Heart left ventricle (tissue), 16 donors: ENCODE measurements at regions not wholly inside any gene's neighbourhood (a gene's known extent, or its start where the extent isn't known, plus 50 kb on each side); places are given as distances from the start of the nearest gene placed in this dataset.
"Not testable (repeated sequence)": the region's sequence is repeated elsewhere in the genome, so short reads cannot be mapped to it uniquely, and the experiment has no call there.

ENCODE experiments used
- ATAC-seq, 4 donors: fragments of 200-7000 bp; cut with Tn5 transposase; one replicate each; pipeline ENCODE4 v1.9.1; 2020 to 2022; ENCODE audit warnings: moderate library complexity in 4 of 4, mild to moderate bottlenecking in 3 of 4, moderate number of reproducible peaks in 1 of 4
- DNase-seq, 5 donors: peaks; one replicate each; pipeline ENCODE4 v3.0.0-alpha.2; 2020
- H3K27ac ChIP-seq, 12 donors: fragments of 200-600 bp; sonication (generic) in 4 of 12; one replicate each; pipeline versions ENCODE4 v1.5.0 to v1.8.0; 2016 to 2022; ENCODE audit warnings: mild to moderate bottlenecking in 2 of 12
- H3K27me3 ChIP-seq, 9 donors: fragments of 200-600 bp; sonication (generic) in 2 of 9; one replicate each; pipeline versions ENCODE4 v1.5.1 to v1.8.0; 2016 to 2022; ENCODE audit warnings: mild to moderate bottlenecking in 3 of 9
- H3K36me3 ChIP-seq, 9 donors: fragments of 200-600 bp; sonication (generic) in 2 of 9; one replicate each; pipeline versions ENCODE4 v1.5.0 to v1.8.0; 2018 to 2022; ENCODE audit warnings: mild to moderate bottlenecking in 2 of 9
- H3K4me1 ChIP-seq, 12 donors: fragments of 200-600 bp; sonication (generic) in 4 of 12; one replicate each; pipeline versions ENCODE4 v1.5.0 to v1.8.0; 2016 to 2022; ENCODE audit warnings: mild to moderate bottlenecking in 3 of 12
- H3K4me3 ChIP-seq, 12 donors: fragments of 200-600 bp; sonication (generic) in 4 of 12; one replicate each; pipeline versions ENCODE4 v1.5.0 to v1.8.0; 2017 to 2022; ENCODE audit warnings: mild to moderate bottlenecking in 9 of 12, moderate library complexity in 4 of 12
- H3K9me3 ChIP-seq, 12 donors: fragments of 200-600 bp; sonication (generic) in 4 of 12; one replicate each; pipeline versions ENCODE4 v1.5.0 to v1.8.0; 2016 to 2022; ENCODE audit warnings: mild to moderate bottlenecking in 1 of 12
- POLR2A ChIP-seq, 2 donors: fragments of 450-650 bp; IDR thresholded peaks; one replicate each; pipeline ENCODE4 v1.6.1; 2017; ENCODE audit warnings: antibody characterized with exemption in 2 of 2, mild to moderate bottlenecking in 2 of 2, moderate library complexity in 2 of 2
- WGBS, 4 donors: extraction: QIAGEN DNeasy Blood & Tissue Kit in 2 of 4; methylation state at CpG; one replicate each; pipeline versions ENCODE4 v1.1.5 to v1.1.7; 2013 to 2018; 5-methylcytosine and 5-hydroxymethylcytosine counted together
- intact Hi-C, 10 donors: fragments of 100-400 bp; cut with DNase I; formaldehyde crosslinking; loops; one replicate each; pipeline versions ENCODE4 v1.11.1 to v1.14.2; 2022
- TF ChIP-seq, protein P1 (sequence below), 12 donors: fragments of 200-600 bp; sonication (generic) in 4 of 12; IDR thresholded peaks; one replicate each; pipeline versions ENCODE4 v1.5.0 to v1.8.0; 2018 to 2022; ENCODE audit warnings: antibody characterized with exemption in 12 of 12, mild to moderate bottlenecking in 5 of 12
- donor health status: ischemic (EF 13 %, LVEDD 7.1; RV severe dilation, severe dysfunction).
- donor health status: healthy with polysubstance abuse.
- donor health status: DM: no; HTN: yes; CAD: no.
- donor health status: DM: no; HTN: no; CAD: no.
- donor health status: ischemic (EF 25% LVEDD 6.9; RV normal size, moderate dysfunction).
- donor health status: ischemic (EF 25% LVEDD 5.7; RV mildly dilated, moderate dysfunction).
- donor health status: healthy.
- donor health status: DM: yes; HTN: yes; CAD: no.
- donor health status: ischemic (EF 35%, LVEDD 5.7; RV mildly dilated, moderate dysfunction).
- donor health status: nonischemic (EF 11% LVEDD 7.7; RV severe dilation, severe dysfunction).
- donor health status: DM: yes; HTN: yes; CAD: no.
- donor health status: PGD.
- donor health status: ischemic (EF 29% LVEDD 5.4; RV normal size, mild dysfunction).
- donor health status: nonischemic (EF 23%, LVEDD 6.1; RV moderate dilation, normal function).

GRCh38 chr5:25516141-25516540 is 871.4 kb upstream of the CDH10 start:
- peaks cover 0 to under 1% (median 0%) of the 10 kb centered on the region in 12 donors for H3K9me3 ChIP-seq
- H3K4me1 ChIP-seq: no peaks in the 10 kb centered on the region
- H3K36me3 ChIP-seq: no peaks in the 10 kb centered on the region
- no peak overlapping the region for H3K4me3 ChIP-seq
- TF ChIP-seq, protein P1, sequence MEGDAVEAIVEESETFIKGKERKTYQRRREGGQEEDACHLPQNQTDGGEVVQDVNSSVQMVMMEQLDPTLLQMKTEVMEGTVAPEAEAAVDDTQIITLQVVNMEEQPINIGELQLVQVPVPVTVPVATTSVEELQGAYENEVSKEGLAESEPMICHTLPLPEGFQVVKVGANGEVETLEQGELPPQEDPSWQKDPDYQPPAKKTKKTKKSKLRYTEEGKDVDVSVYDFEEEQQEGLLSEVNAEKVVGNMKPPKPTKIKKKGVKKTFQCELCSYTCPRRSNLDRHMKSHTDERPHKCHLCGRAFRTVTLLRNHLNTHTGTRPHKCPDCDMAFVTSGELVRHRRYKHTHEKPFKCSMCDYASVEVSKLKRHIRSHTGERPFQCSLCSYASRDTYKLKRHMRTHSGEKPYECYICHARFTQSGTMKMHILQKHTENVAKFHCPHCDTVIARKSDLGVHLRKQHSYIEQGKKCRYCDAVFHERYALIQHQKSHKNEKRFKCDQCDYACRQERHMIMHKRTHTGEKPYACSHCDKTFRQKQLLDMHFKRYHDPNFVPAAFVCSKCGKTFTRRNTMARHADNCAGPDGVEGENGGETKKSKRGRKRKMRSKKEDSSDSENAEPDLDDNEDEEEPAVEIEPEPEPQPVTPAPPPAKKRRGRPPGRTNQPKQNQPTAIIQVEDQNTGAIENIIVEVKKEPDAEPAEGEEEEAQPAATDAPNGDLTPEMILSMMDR (IDR thresholded peaks at IDR 0.05): no peak
- TF ChIP-seq POLR2A (IDR thresholded peaks at IDR 0.05): no peak
- intact Hi-C loops: no loop called here
- no peak for DNase-seq
- H3K27ac ChIP-seq: no peak overlapping the region
- H3K27me3 ChIP-seq: no peaks in the 10 kb centered on the region
- ATAC-seq: no peak
- WGBS, 4 donors: 59 to 71% (median 65%) methylated on average over 2 of the region's 2 CpGs

DNA sequence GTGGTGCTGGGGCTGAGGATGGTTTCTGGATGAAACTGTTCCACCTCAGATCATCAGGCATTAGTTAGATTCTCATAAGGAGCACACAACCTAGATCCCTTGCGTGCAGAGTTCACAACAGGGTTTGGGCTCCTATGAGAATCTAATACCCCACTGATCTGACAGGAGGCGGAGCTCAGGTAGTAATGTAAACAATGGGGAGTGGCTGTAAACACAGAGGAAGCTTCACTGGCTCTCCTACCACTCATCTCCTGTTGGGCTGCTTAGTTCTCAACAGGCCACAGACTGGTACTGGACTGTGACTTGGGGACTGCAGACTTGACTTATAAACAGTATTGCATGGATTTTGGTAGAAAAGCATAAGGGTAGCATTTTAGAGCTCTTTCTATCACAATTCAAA is 870.7 kb upstream of the CDH10 start:
- no peaks in the 10 kb centered on the region for H3K36me3 ChIP-seq
- no peaks in the 10 kb centered on the region for H3K27me3 ChIP-seq
- H3K4me1 ChIP-seq: no peaks in the 10 kb centered on the region
- H3K4me3 ChIP-seq: no peak overlapping the region
- intact Hi-C loops: no loop called here
- DNase-seq: no peak
- H3K27ac ChIP-seq: no peak overlapping the region
- no peak for ATAC-seq
- 67 to 81% (median 75%) methylated on average over 2 of the region's 2 CpGs for WGBS, 4 donors
- TF ChIP-seq, protein P1 (IDR thresholded peaks at IDR 0.05): no peak
- TF ChIP-seq POLR2A (IDR thresholded peaks at IDR 0.05): no peak
- peaks cover 0 to 7% (median 0%) of the 10 kb centered on the region in 12 donors for H3K9me3 ChIP-seq

DNA sequence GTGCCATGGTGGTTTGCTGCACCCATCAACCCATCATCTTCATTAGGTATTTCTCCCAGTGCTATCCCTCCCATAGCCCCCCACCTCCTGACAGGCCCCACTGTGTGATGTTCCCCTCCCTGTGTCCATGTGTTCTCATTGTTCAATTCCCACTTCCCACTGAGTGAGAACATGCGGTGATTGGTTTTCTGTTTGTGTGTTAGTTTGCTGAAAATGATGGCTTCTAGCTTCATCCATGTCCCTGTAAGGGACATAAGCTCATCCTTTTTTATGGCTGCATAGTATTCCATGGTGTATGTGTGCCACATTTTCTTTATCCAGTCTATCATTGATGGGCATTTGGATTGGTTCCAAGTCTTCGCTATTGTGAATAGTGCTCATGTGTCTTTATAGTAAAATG is 865.9 kb upstream of the CDH10 start:
- DNase-seq, H3K4me1 ChIP-seq, ATAC-seq, intact Hi-C loops, H3K9me3 ChIP-seq, H3K27ac ChIP-seq, H3K36me3 ChIP-seq, H3K27me3 ChIP-seq, H3K4me3 ChIP-seq: not testable (repeated sequence)
- 86 to 94% (median 91%) methylated on average over 2 of the region's 2 CpGs for WGBS, 4 donors

DNA sequence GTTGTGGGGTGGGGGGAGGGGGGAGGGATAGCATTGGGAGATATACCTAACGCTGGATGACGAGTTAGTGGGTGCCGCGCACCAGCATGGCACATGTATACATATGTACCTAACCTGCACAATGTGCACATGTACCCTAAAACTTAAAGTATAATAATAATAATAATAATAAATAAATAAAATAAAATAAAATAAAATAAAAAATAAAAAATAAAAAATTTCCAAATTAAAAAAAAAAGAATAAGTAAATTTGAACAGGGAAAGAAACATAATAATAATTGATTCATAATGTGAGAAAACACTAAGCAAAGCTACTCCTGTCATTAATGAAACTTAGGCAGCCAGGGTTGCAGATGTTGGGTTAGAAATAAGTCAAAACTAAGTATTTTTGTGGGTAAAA is 863.2 kb upstream of the CDH10 start:
- intact Hi-C loops, H3K27me3 ChIP-seq, ATAC-seq, H3K27ac ChIP-seq, DNase-seq, H3K9me3 ChIP-seq, H3K4me3 ChIP-seq, H3K36me3 ChIP-seq, H3K4me1 ChIP-seq: not testable (repeated sequence)
- 94 to 96% (median 96%) methylated on average over 4 of the region's 4 CpGs for WGBS, 4 donors

DNA sequence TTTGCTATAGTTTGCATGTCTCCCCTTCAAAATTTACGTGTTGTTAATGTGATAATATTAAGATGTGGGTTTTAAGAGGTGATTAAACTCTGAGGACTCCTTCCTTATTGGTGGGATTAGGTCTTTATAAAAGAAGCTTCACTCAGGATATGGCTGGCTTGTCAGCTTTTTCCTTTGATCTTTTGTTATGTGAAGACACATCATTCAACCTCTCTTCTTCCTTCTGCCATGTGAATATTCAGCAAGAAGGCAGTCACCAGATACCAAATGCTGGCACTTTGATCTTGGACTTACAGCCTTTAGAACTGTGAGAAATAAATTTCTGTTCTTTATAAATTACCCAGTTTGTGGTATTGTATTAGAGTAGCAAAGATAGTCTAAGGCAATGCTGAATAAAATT is 855.9 kb upstream of the CDH10 start:
- WGBS, 4 donors: 38 to 64% (median 44%) methylated on average over 1 of the region's 1 CpG
- no peak overlapping the region for H3K4me3 ChIP-seq
- intact Hi-C loops: no loop called here
- H3K27ac ChIP-seq: no peak overlapping the region
- DNase-seq (no peak), ATAC-seq (no peak)
- H3K36me3 ChIP-seq: no peaks in the 10 kb centered on the region
- H3K4me1 ChIP-seq: no peaks in the 10 kb centered on the region
- H3K9me3 ChIP-seq: peaks cover 0 to 4% (median 0%) of the 10 kb centered on the region in 12 donors
- no peak for TF ChIP-seq POLR2A (IDR thresholded peaks at IDR 0.05)
- TF ChIP-seq, protein P1 (IDR thresholded peaks at IDR 0.05): no peak
- no peaks in the 10 kb centered on the region for H3K27me3 ChIP-seq
